Muscle of leg (tissue), 3 donors: ENCODE measurements at regions not wholly inside any gene's neighbourhood (a gene's known extent, or its start where the extent isn't known, plus 50 kb on each side); places are given as distances from the start of the nearest gene placed in this dataset.

ENCODE experiments used
- DNase-seq: peaks from one replicate; pipeline ENCODE4 v3.0.0; 2013
- H3K27ac ChIP-seq: one replicate; pipeline ENCODE4 v1.5.1; 2013; ENCODE audit warnings: mild to moderate bottlenecking, low read length, control low read depth
- H3K27me3 ChIP-seq: one replicate; pipeline ENCODE4 v1.6.1; 2013; ENCODE audit warnings: low read length; ENCODE audit not compliant: control insufficient read depth, insufficient read depth
- H3K36me3 ChIP-seq: one replicate; pipeline ENCODE4 v1.6.1; 2013; ENCODE audit warnings: low read length; ENCODE audit not compliant: control insufficient read depth, insufficient read depth
- H3K4me1 ChIP-seq: one replicate; pipeline ENCODE4 v1.6.1; 2013; ENCODE audit warnings: low read length; ENCODE audit not compliant: control insufficient read depth, insufficient read depth
- H3K4me3 ChIP-seq: one replicate; pipeline ENCODE4 v1.5.1; 2013; ENCODE audit warnings: low read length, control low read depth
- H3K9me3 ChIP-seq: replicated peaks from 2 replicates; pipeline ENCODE4 v1.6.1; 2013; ENCODE audit warnings: low read depth, low read length; ENCODE audit not compliant: control insufficient read depth
- WGBS: methylation state at CpG from one replicate; pipeline ENCODE4 v1.1.5; 2013; ENCODE audit warnings: missing lambda C conversion rate; ENCODE audit not compliant: insufficient coverage; 5-methylcytosine and 5-hydroxymethylcytosine counted together

- H3K36me3 ChIP-seq, result no peaks in the 10 kb centered on the region
- no peaks in the 10 kb centered on the region for H3K4me1 ChIP-seq
- H3K9me3 ChIP-seq, result no peaks in the 10 kb centered on the region
- 100% methylated on average over 2 of the region's 3 CpGs for WGBS
- no peaks in the 10 kb centered on the region for H3K27me3 ChIP-seq
- DNase-seq, result no peak
- H3K27ac ChIP-seq, result no peak overlapping the region
- no peak overlapping the region for H3K4me3 ChIP-seq
Measured at GRCh38 chr12:91582811-91583210, 400.2 kb upstream of the DCN start.

GRCh38 chr12:91579516-91580263 lies 397.1 kb upstream of the DCN start:
- no peak overlapping the region for H3K4me3 ChIP-seq
- no peak overlapping the region for H3K27ac ChIP-seq
- DNase-seq, result no peak
- WGBS, result no CpG with 5 or more reads among the region's 3 CpGs
- H3K4me1 ChIP-seq, result no peaks in the 10 kb centered on the region
- H3K27me3 ChIP-seq, result no peaks in the 10 kb centered on the region
- H3K36me3 ChIP-seq, result no peaks in the 10 kb centered on the region
- no peaks in the 10 kb centered on the region for H3K9me3 ChIP-seq

- no peaks in the 10 kb centered on the region for H3K4me1 ChIP-seq
- peak; percentile 57 for DNase-seq
- H3K4me3 ChIP-seq, result peak overlapping the region; percentile 24
- H3K27ac ChIP-seq, result peak overlapping the region; percentile 2
- no CpG with 5 or more reads among the region's 7 CpGs for WGBS
- no peaks in the 10 kb centered on the region for H3K27me3 ChIP-seq
- H3K9me3 ChIP-seq, result no peaks in the 10 kb centered on the region
- no peaks in the 10 kb centered on the region for H3K36me3 ChIP-seq
Measured at GRCh38 chr12:91577586-91578539, 395.2 kb upstream of the DCN start.

GRCh38 chr12:91576432-91576831 lies 393.8 kb upstream of the DCN start:
- Histone ChIP-seq H3K36me3 (no peaks in the 10 kb centered on the region), H3K9me3 (no peaks in the 10 kb centered on the region), H3K27ac (no peak overlapping the region), H3K4me1 (no peaks in the 10 kb centered on the region), H3K4me3 (no peak overlapping the region), H3K27me3 (no peaks in the 10 kb centered on the region)
- WGBS, result no CpG with 5 or more reads among the region's 1 CpG
- DNase-seq, result no peak

GRCh38 chr12:91575630-91576029 lies 393.0 kb upstream of the DCN start:
- Histone ChIP-seq H3K4me1 (no peaks in the 10 kb centered on the region), H3K36me3 (no peaks in the 10 kb centered on the region), H3K4me3 (no peak overlapping the region), H3K9me3 (no peaks in the 10 kb centered on the region), H3K27ac (no peak overlapping the region), H3K27me3 (no peaks in the 10 kb centered on the region)
- WGBS, result no CpG with 5 or more reads among the region's 2 CpGs
- DNase-seq, result no peak

- H3K9me3 ChIP-seq, result no peaks in the 10 kb centered on the region
- DNase-seq, result no peak
- H3K4me1 ChIP-seq, result no peaks in the 10 kb centered on the region
- no peak overlapping the region for H3K27ac ChIP-seq
- H3K36me3 ChIP-seq, result no peaks in the 10 kb centered on the region
- H3K27me3 ChIP-seq, result no peaks in the 10 kb centered on the region
- no peak overlapping the region for H3K4me3 ChIP-seq
- 100% methylated on average over 1 of the region's 4 CpGs for WGBS
Measured at GRCh38 chr12:91574975-91575374, 392.4 kb upstream of the DCN start.

- 43% methylated on average over 1 of the region's 1 CpG for WGBS
- DNase-seq, result peak; percentile 42
- H3K27me3 ChIP-seq, result no peaks in the 10 kb centered on the region
- H3K4me3 ChIP-seq, result no peak overlapping the region
- H3K4me1 ChIP-seq, result no peaks in the 10 kb centered on the region
- no peak overlapping the region for H3K27ac ChIP-seq
- H3K36me3 ChIP-seq, result no peaks in the 10 kb centered on the region
- H3K9me3 ChIP-seq, result no peaks in the 10 kb centered on the region
Measured at GRCh38 chr12:91574391-91574790, 391.8 kb upstream of the DCN start.

GRCh38 chr12:91572869-91573268 lies 390.3 kb upstream of the DCN start:
- H3K36me3 ChIP-seq, result no peaks in the 10 kb centered on the region
- WGBS, result no CpG with 5 or more reads among the region's 3 CpGs
- no peaks in the 10 kb centered on the region for H3K27me3 ChIP-seq
- H3K9me3 ChIP-seq, result no peaks in the 10 kb centered on the region
- H3K27ac ChIP-seq, result no peak overlapping the region
- no peaks in the 10 kb centered on the region for H3K4me1 ChIP-seq
- DNase-seq, result no peak
- no peak overlapping the region for H3K4me3 ChIP-seq

GRCh38 chr12:91567100-91567485 lies 384.5 kb upstream of the DCN start:
- WGBS, result no CpG with 5 or more reads among the region's 2 CpGs
- no peak for DNase-seq
- no peaks in the 10 kb centered on the region for H3K27me3 ChIP-seq
- H3K27ac ChIP-seq, result no peak overlapping the region
- no peak overlapping the region for H3K4me3 ChIP-seq
- no peaks in the 10 kb centered on the region for H3K9me3 ChIP-seq
- no peaks in the 10 kb centered on the region for H3K36me3 ChIP-seq
- H3K4me1 ChIP-seq, result no peaks in the 10 kb centered on the region

GRCh38 chr12:91566328-91567099 lies 383.9 kb upstream of the DCN start:
- Histone ChIP-seq H3K27me3 (no peaks in the 10 kb centered on the region), H3K27ac (no peak overlapping the region), H3K4me3 (no peak overlapping the region), H3K36me3 (no peaks in the 10 kb centered on the region), H3K4me1 (no peaks in the 10 kb centered on the region), H3K9me3 (no peaks in the 10 kb centered on the region)
- DNase-seq, result no peak
- 64% methylated on average over 3 of the region's 6 CpGs for WGBS
